DND-41 (cell line): ENCODE measurements at regions not wholly inside any gene's neighbourhood (a gene's known extent, or its start where the extent isn't known, plus 50 kb on each side); places are given as distances from the start of the nearest gene placed in this dataset.

Source experiments
- ATAC-seq: fragments of 200-7000 bp; cut with Tn5 transposase; 3 replicates; pipeline ENCODE4 v1.9.1; 2021; ENCODE audit warnings: low read depth; ENCODE audit not compliant: insufficient read depth
- DNase-seq: peaks from one replicate; pipeline ENCODE4 v3.0.0-alpha.2; 2020
- H2AFZ ChIP-seq: 2 replicates; pipeline ENCODE4 v1.6.0; 2012; ENCODE audit warnings: low read depth, low read length
- H3K27ac ChIP-seq: 2 replicates; pipeline ENCODE4 v1.5.1; 2012; ENCODE audit warnings: low read length, inconsistent platforms
- H3K27me3 ChIP-seq: fragments of 200-600 bp; sonication (generic); 2 replicates; pipeline ENCODE4 v1.6.0; 2012; ENCODE audit warnings: low read length, mild to moderate bottlenecking, inconsistent platforms; ENCODE audit not compliant: insufficient read depth, poor library complexity
- H3K36me3 ChIP-seq: 2 replicates; pipeline ENCODE4 v1.5.1; 2012; ENCODE audit warnings: low read length, inconsistent platforms; ENCODE audit not compliant: insufficient read depth
- H3K4me1 ChIP-seq: 2 replicates; pipeline ENCODE4 v1.5.1; 2012; ENCODE audit warnings: mild to moderate bottlenecking, low read length; ENCODE audit not compliant: insufficient read depth
- H3K4me2 ChIP-seq: 2 replicates; pipeline ENCODE4 v1.6.0; 2012; ENCODE audit warnings: mild to moderate bottlenecking, moderate library complexity, low read length, inconsistent platforms; ENCODE audit not compliant: insufficient read depth
- H3K4me3 ChIP-seq, 2 experiments: fragments of 200-600 bp in 1 of 2; shearing (Covaris generic) in 1 of 2; 2 replicates each; pipeline ENCODE4 v1.5.1; 2012 to 2016; ENCODE audit warnings: inconsistent platforms in 2 of 2, low read length in 2 of 2, mild to moderate bottlenecking in 2 of 2, low read depth in 1 of 2, moderate library complexity in 1 of 2
- H3K79me2 ChIP-seq: 2 replicates; pipeline ENCODE4 v1.6.0; 2012; ENCODE audit warnings: low read length, inconsistent platforms; ENCODE audit not compliant: insufficient read depth
- H3K9ac ChIP-seq: 2 replicates; pipeline ENCODE4 v1.6.0; 2012; ENCODE audit warnings: low read depth, mild to moderate bottlenecking, inconsistent platforms, low read length, moderate library complexity
- H3K9me3 ChIP-seq: 2 replicates; pipeline ENCODE4 v1.5.1; 2012; ENCODE audit warnings: low read length, moderate library complexity, mild to moderate bottlenecking, inconsistent platforms; ENCODE audit not compliant: insufficient read depth, severe bottlenecking
- H4K20me1 ChIP-seq: 2 replicates; pipeline ENCODE4 v1.6.0; 2012; ENCODE audit warnings: low read length; ENCODE audit not compliant: insufficient read depth
- EZH2 ChIP-seq: IDR thresholded peaks from 3 replicates; pipeline ENCODE4 v1.6.1; 2012; ENCODE audit warnings: borderline replicate concordance, low read depth, mild to moderate bottlenecking, moderate library complexity, low read length, inconsistent platforms; ENCODE audit not compliant: severe bottlenecking
- TF ChIP-seq, protein P1 (sequence below): IDR thresholded peaks from 2 replicates; pipeline ENCODE4 v1.5.1; 2012; ENCODE audit warnings: borderline replicate concordance, low read length, moderate library complexity, mild to moderate bottlenecking; ENCODE audit not compliant: poor library complexity, severe bottlenecking; ENCODE audit errors: extremely low read depth

DNA sequence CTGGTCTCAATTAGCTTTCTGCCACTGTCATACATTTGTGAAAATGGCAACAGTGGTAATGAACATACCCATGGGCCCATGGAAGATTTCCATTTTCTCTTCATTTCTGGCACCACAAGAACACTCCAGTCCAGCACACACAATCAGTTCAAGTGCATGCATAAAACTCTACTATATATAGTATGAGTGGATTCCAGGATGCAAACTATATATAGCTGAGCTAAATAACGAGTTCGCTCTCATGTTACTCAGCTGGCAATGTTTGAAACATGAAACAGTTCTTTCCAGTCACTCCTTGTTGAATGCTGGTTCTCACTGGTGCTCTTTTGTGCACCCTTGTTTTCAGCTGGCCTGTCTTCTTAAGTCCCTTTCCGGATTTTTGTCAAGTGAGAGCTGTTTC, 75.2 kb upstream of the DHX40 start:
- no peak overlapping the region for H3K9ac ChIP-seq
- TF ChIP-seq, protein P1, sequence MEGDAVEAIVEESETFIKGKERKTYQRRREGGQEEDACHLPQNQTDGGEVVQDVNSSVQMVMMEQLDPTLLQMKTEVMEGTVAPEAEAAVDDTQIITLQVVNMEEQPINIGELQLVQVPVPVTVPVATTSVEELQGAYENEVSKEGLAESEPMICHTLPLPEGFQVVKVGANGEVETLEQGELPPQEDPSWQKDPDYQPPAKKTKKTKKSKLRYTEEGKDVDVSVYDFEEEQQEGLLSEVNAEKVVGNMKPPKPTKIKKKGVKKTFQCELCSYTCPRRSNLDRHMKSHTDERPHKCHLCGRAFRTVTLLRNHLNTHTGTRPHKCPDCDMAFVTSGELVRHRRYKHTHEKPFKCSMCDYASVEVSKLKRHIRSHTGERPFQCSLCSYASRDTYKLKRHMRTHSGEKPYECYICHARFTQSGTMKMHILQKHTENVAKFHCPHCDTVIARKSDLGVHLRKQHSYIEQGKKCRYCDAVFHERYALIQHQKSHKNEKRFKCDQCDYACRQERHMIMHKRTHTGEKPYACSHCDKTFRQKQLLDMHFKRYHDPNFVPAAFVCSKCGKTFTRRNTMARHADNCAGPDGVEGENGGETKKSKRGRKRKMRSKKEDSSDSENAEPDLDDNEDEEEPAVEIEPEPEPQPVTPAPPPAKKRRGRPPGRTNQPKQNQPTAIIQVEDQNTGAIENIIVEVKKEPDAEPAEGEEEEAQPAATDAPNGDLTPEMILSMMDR, result no peak
- no peak for TF ChIP-seq EZH2
- no peaks in the 10 kb centered on the region for H3K9me3 ChIP-seq
- no peaks in the 10 kb centered on the region for H4K20me1 ChIP-seq
- H3K79me2 ChIP-seq, result no peaks in the 10 kb centered on the region
- no peak overlapping the region for H3K27ac ChIP-seq
- H3K4me2 ChIP-seq, result no peak overlapping the region
- no peak overlapping the region for H3K4me3 ChIP-seq
- no peaks in the 10 kb centered on the region for H3K4me1 ChIP-seq
- DNase-seq (no peak), ATAC-seq (no peak)
- H3K36me3 ChIP-seq, result no peaks in the 10 kb centered on the region
- peaks cover 7% of the 10 kb centered on the region for H3K27me3 ChIP-seq
- H2AFZ ChIP-seq, result no peak overlapping the region

DNA sequence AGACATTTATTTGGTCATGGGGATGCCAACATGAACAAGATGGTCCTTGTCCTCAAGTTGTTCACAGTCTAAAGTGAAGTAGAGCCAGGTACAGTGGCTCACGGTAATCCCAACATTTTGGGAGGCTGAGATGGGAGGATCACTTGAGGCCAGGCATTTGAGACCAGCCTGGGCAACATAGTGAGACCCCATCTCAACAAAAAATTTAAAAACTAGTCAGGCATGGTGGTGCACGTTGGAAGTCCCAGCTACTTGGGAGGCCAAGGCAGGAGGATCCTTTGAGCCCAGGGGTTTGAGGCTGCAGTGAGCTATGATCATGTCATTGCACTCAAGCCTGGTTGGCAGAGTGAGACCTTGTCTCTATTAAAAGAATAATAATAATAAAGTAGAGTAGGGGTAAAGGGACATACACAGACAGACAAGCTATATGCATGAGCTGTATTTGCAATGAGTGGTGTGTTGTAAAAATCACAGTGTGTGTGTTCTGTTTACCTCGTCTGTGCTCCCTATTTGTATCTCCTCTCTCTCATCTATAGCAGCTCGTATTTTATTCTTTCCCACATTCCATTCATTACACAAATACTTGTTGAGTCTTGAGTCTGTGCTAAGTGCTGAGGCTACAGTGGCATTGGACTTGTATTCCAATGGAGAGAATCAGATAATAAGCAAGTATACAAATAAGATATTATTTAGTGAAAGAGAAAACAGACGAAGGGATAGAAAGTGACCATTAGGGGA, 73.9 kb upstream of the DHX40 start:
- no peaks in the 10 kb centered on the region for H3K36me3 ChIP-seq
- no peak for DNase-seq
- H3K27ac ChIP-seq, result no peak overlapping the region
- H3K9ac ChIP-seq, result no peak overlapping the region
- TF ChIP-seq, protein P1, result no peak
- no peak for TF ChIP-seq EZH2
- H3K4me3 ChIP-seq, result no peak overlapping the region
- H3K4me1 ChIP-seq, result no peaks in the 10 kb centered on the region
- no peaks in the 10 kb centered on the region for H3K9me3 ChIP-seq
- ATAC-seq, result no peak
- H3K79me2 ChIP-seq, result no peaks in the 10 kb centered on the region
- no peak overlapping the region for H2AFZ ChIP-seq
- H3K27me3 ChIP-seq, result peaks cover 13% of the 10 kb centered on the region
- H4K20me1 ChIP-seq, result no peaks in the 10 kb centered on the region
- no peak overlapping the region for H3K4me2 ChIP-seq

DNA sequence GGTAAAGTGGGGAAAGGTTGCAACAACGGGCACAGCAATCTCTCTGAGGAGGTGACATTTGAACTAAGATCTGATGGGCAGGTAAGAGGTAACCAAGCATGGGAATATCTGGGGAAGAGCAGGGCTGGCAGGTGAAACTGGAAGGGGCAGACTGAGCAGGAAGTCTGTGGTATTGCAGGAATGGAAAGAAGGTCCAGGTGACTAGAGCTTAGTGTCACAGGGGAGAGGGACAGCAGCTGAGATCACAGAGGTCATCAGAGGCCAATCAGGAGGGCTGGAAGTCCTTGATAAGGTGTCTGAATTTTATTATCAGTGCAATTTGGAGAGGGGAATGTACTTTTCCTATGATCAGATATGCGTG, 73.3 kb upstream of the DHX40 start:
- H3K4me3 ChIP-seq, result no peak overlapping the region
- H3K79me2 ChIP-seq, result no peaks in the 10 kb centered on the region
- no peaks in the 10 kb centered on the region for H3K9me3 ChIP-seq
- no peak overlapping the region for H3K27ac ChIP-seq
- TF ChIP-seq, protein P1, result no peak
- TF ChIP-seq EZH2, result no peak
- no peaks in the 10 kb centered on the region for H3K4me1 ChIP-seq
- ATAC-seq (no peak), DNase-seq (no peak)
- H4K20me1 ChIP-seq, result no peaks in the 10 kb centered on the region
- no peak overlapping the region for H2AFZ ChIP-seq
- no peak overlapping the region for H3K4me2 ChIP-seq
- H3K9ac ChIP-seq, result no peak overlapping the region
- peaks cover 13% of the 10 kb centered on the region for H3K27me3 ChIP-seq
- H3K36me3 ChIP-seq, result no peaks in the 10 kb centered on the region
